Breast epithelium (tissue), 4 donors: ENCODE measurements at regions not wholly inside any gene's neighbourhood (a gene's known extent, or its start where the extent isn't known, plus 50 kb on each side); places are given as distances from the start of the nearest gene placed in this dataset.

ENCODE experiments used
- DNase-seq, 2 donors: peaks; one replicate each; pipeline ENCODE4 v3.0.0-alpha.2; 2019; ENCODE audit warnings: low spot score in 2 of 2
- H3K27ac ChIP-seq, 2 donors: fragments of 200-600 bp; sonication (generic) in 1 of 2; one replicate each; pipeline ENCODE4 v1.5.1; 2016 to 2019; ENCODE audit warnings: mild to moderate bottlenecking in 1 of 2
- H3K27me3 ChIP-seq, 2 donors: fragments of 200-600 bp; sonication (generic) in 1 of 2; one replicate each; pipeline versions ENCODE4 v1.5.1 to v1.6.0; 2017 to 2019; ENCODE audit warnings: control low read depth in 1 of 2, mild to moderate bottlenecking in 1 of 2
- H3K36me3 ChIP-seq: fragments of 200-600 bp; one replicate; pipeline ENCODE4 v1.5.1; 2019
- H3K4me1 ChIP-seq, 2 donors: fragments of 200-600 bp; sonication (generic); one replicate each; pipeline ENCODE4 v1.5.1; 2016 to 2019; ENCODE audit warnings: control low read depth in 1 of 2
- H3K4me3 ChIP-seq, 3 donors: fragments of 200-600 bp; sonication (generic); 1 replicate in 2 of 3; 2 replicates in 1 of 3; pipeline ENCODE4 v1.5.1; 2016 to 2019; ENCODE audit warnings: mild to moderate bottlenecking in 3 of 3, moderate library complexity in 2 of 3
- H3K9me3 ChIP-seq, 2 donors: fragments of 200-600 bp; sonication (generic) in 1 of 2; one replicate each; pipeline ENCODE4 v1.5.1; 2016 to 2019; ENCODE audit warnings: control low read depth in 1 of 2
- CTCF ChIP-seq, 3 donors: fragments of 450-650 bp; IDR thresholded peaks; one replicate each; pipeline ENCODE4 v1.5.1; 2016 to 2017; ENCODE audit warnings: antibody characterized with exemption in 3 of 3, mild to moderate bottlenecking in 3 of 3, moderate library complexity in 3 of 3
- POLR2A ChIP-seq: fragments of 450-650 bp; IDR thresholded peaks from one replicate; pipeline ENCODE4 v1.6.1; 2016; ENCODE audit warnings: antibody characterized with exemption, mild to moderate bottlenecking, moderate library complexity
- POLR2AphosphoS5 ChIP-seq, 3 donors: sonication (generic); formaldehyde crosslinking; IDR thresholded peaks; one replicate each; pipeline ENCODE4 v1.6.1; 2017; ENCODE audit warnings: antibody characterized with exemption in 3 of 3
- intact Hi-C: fragments of 100-400 bp; cut with DNase I; formaldehyde crosslinking; loops from one replicate; pipeline ENCODE4 v1.15.1; 2023; ENCODE audit warnings: low total_unique reads

GRCh38 chr20:39269493-39270217 lies 307.5 kb downstream of the DHX35 start:
- TF ChIP-seq CTCF (IDR thresholded peaks at IDR 0.05) (no peak), POLR2AphosphoS5 (IDR thresholded peaks at IDR 0.05) (no peak), POLR2A (no peak)
- Histone ChIP-seq H3K27ac (no peak overlapping the region), H3K4me3 (no peak overlapping the region), H3K36me3 (no peaks in the 10 kb centered on the region), H3K27me3 (no peaks in the 10 kb centered on the region), H3K4me1 (no peaks in the 10 kb centered on the region), H3K9me3 (no peaks in the 10 kb centered on the region)
- DNase-seq: no peak
- intact Hi-C loops: no loop called here

GRCh38 chr20:39268981-39269461 lies 306.9 kb downstream of the DHX35 start:
- no peaks in the 10 kb centered on the region for H3K27me3 ChIP-seq
- H3K4me1 ChIP-seq: no peaks in the 10 kb centered on the region
- H3K27ac ChIP-seq: no peak overlapping the region
- no peak for TF ChIP-seq POLR2A
- TF ChIP-seq CTCF (IDR thresholded peaks at IDR 0.05): peak; percentile 33 to 74 (median 71)
- no peak for TF ChIP-seq POLR2AphosphoS5 (IDR thresholded peaks at IDR 0.05)
- intact Hi-C loops: no loop called here
- no peaks in the 10 kb centered on the region for H3K9me3 ChIP-seq
- H3K4me3 ChIP-seq: no peak overlapping the region
- no peaks in the 10 kb centered on the region for H3K36me3 ChIP-seq
- peak in 1 of 2 donors; percentile 56 for DNase-seq

- H3K9me3 ChIP-seq: no peaks in the 10 kb centered on the region
- no peaks in the 10 kb centered on the region for H3K4me1 ChIP-seq
- TF ChIP-seq CTCF (IDR thresholded peaks at IDR 0.05): no peak
- TF ChIP-seq POLR2AphosphoS5 (IDR thresholded peaks at IDR 0.05): no peak
- no peak for TF ChIP-seq POLR2A
- DNase-seq: no peak
- intact Hi-C loops: no loop called here
- peak overlapping the region in 1 of 2 donors; percentile 48 for H3K27ac ChIP-seq
- H3K36me3 ChIP-seq: no peaks in the 10 kb centered on the region
- no peak overlapping the region for H3K4me3 ChIP-seq
- no peaks in the 10 kb centered on the region for H3K27me3 ChIP-seq
Observed at GRCh38 chr20:39268491-39268951, 306.4 kb downstream of the DHX35 start.

GRCh38 chr20:39266989-39267388 lies 304.8 kb downstream of the DHX35 start:
- DNase-seq: no peak
- TF ChIP-seq POLR2A (no peak), CTCF (IDR thresholded peaks at IDR 0.05) (no peak), POLR2AphosphoS5 (IDR thresholded peaks at IDR 0.05) (no peak)
- intact Hi-C loops: no loop called here
- Histone ChIP-seq H3K27ac (no peak overlapping the region), H3K9me3 (no peaks in the 10 kb centered on the region), H3K4me1 (no peaks in the 10 kb centered on the region), H3K4me3 (no peak overlapping the region), H3K36me3 (no peaks in the 10 kb centered on the region), H3K27me3 (no peaks in the 10 kb centered on the region)

GRCh38 chr20:39264506-39265172 lies 302.5 kb downstream of the DHX35 start:
- DNase-seq: peak; percentile 32 to 58
- H3K36me3 ChIP-seq: no peaks in the 10 kb centered on the region
- intact Hi-C loops: no loop called here

More at GRCh38 chr20:39264506-39265172, 302.5 kb downstream of the DHX35 start:
- H3K27me3 ChIP-seq: no peaks in the 10 kb centered on the region
- H3K4me3 ChIP-seq: no peak overlapping the region
- no peak for TF ChIP-seq POLR2A
- peak; percentile 67 to 86 (median 84) for TF ChIP-seq CTCF (IDR thresholded peaks at IDR 0.05)
- peak in 1 of 3 donors; percentile 18 for TF ChIP-seq POLR2AphosphoS5 (IDR thresholded peaks at IDR 0.05)
- H3K4me1 ChIP-seq: no peaks in the 10 kb centered on the region
- no peaks in the 10 kb centered on the region for H3K9me3 ChIP-seq
- no peak overlapping the region for H3K27ac ChIP-seq
